NCI-H526 (cell line): ENCODE measurements at regions not wholly inside any gene's neighbourhood (a gene's known extent, or its start where the extent isn't known, plus 50 kb on each side); places are given as distances from the start of the nearest gene placed in this dataset.
"Not testable (repeated sequence)": the region's sequence is repeated elsewhere in the genome, so short reads cannot be mapped to it uniquely, and the experiment has no call there.

Experiments used
- DNase-seq, 2 experiments: peaks; one replicate each; lab custom pipeline; 2025; lab: John Stamatoyannopoulos, UW

GRCh38 chr10:36493516-36493880 lies 631.9 kb upstream of the ANKRD30A start:
- DNase-seq, result no peak

- no peak for DNase-seq
Measured at GRCh38 chr10:36492590-36493515, 632.5 kb upstream of the ANKRD30A start.

- DNase-seq, result no peak
Measured at GRCh38 chr10:36491926-36492325, 633.5 kb upstream of the ANKRD30A start.

GRCh38 chr10:36489611-36490228 lies 635.7 kb upstream of the ANKRD30A start:
- DNase-seq, result no peak

- DNase-seq, result no peak
Measured at GRCh38 chr10:36489181-36489580, 636.2 kb upstream of the ANKRD30A start.

- DNase-seq, result no peak
Measured at GRCh38 chr10:36488579-36488978, 636.8 kb upstream of the ANKRD30A start.

- no peak for DNase-seq
Measured at GRCh38 chr10:36479073-36479472, 646.3 kb upstream of the ANKRD30A start.

- no peak for DNase-seq
Measured at GRCh38 chr10:36476399-36476798, 649.0 kb upstream of the ANKRD30A start.

GRCh38 chr10:36475746-36476145 lies 649.7 kb upstream of the ANKRD30A start:
- no peak for DNase-seq

GRCh38 chr10:36474456-36474855 lies 650.9 kb upstream of the ANKRD30A start:
- DNase-seq, result no peak

- no peak for DNase-seq
Measured at GRCh38 chr10:36473122-36473521, 652.3 kb upstream of the ANKRD30A start.

- DNase-seq, result no peak
Measured at GRCh38 chr10:36469585-36469984, 655.8 kb upstream of the ANKRD30A start.

GRCh38 chr10:36468620-36469019 lies 656.8 kb upstream of the ANKRD30A start:
- DNase-seq, result no peak

- no peak for DNase-seq
Measured at GRCh38 chr10:36465604-36466379, 659.6 kb upstream of the ANKRD30A start.

GRCh38 chr10:36464291-36464690 lies 661.1 kb upstream of the ANKRD30A start:
- DNase-seq, result no peak

GRCh38 chr10:36463390-36463789 lies 662.0 kb upstream of the ANKRD30A start:
- DNase-seq, result no peak

GRCh38 chr10:36462194-36462593 lies 663.2 kb upstream of the ANKRD30A start:
- DNase-seq, result no peak

GRCh38 chr10:36458437-36458836 lies 667.0 kb upstream of the ANKRD30A start:
- not testable (repeated sequence) for DNase-seq

GRCh38 chr10:36457751-36458150 lies 667.6 kb upstream of the ANKRD30A start:
- no peak for DNase-seq

- no peak for DNase-seq
Measured at GRCh38 chr10:36455526-36456133, 669.8 kb upstream of the ANKRD30A start.

GRCh38 chr10:36452851-36453250 lies 672.5 kb upstream of the ANKRD30A start:
- DNase-seq, result no peak

GRCh38 chr10:36451391-36451970 lies 673.9 kb upstream of the ANKRD30A start:
- no peak for DNase-seq
